H1 (cell line): ENCODE measurements at regions not wholly inside any gene's neighbourhood (a gene's known extent, or its start where the extent isn't known, plus 50 kb on each side); places are given as distances from the start of the nearest gene placed in this dataset.

Source experiments
- CTCF ChIA-PET: fragments of 300-600 bp; sonication (Branson Sonifier 250); formaldehyde crosslinking; loops from one replicate; lab custom pipeline; 2021; ENCODE audit not compliant: partially characterized antibody; lab: Charles Lee
- POLR2A ChIA-PET: fragments of 300-600 bp; sonication (Branson Sonifier 250); formaldehyde crosslinking; loops from one replicate; lab custom pipeline; 2021; ENCODE audit warnings: inconsistent platforms; ENCODE audit not compliant: partially characterized antibody; lab: Charles Lee
- DNase-seq, 2 experiments: peaks; one replicate each; pipeline versions ENCODE4 v3.0.0 to v3.0.0-alpha.2; 2010 to 2022; ENCODE audit warnings: low spot score in 2 of 2, low read depth in 1 of 2, mixed read lengths in 1 of 2
- FAIRE-seq: peaks from 2 replicates; lab custom pipeline; 2011; peaks lifted over from hg19 to GRCh38; lab: Jason Lieb, UNC
- H2AFZ ChIP-seq: 2 replicates; pipeline ENCODE4 v1.8.1; 2012; ENCODE audit warnings: low read length, inconsistent platforms
- H2AK5ac ChIP-seq: 2 replicates; pipeline ENCODE4 v1.6.1; 2013; ENCODE audit warnings: low read depth, low read length
- H2BK120ac ChIP-seq: replicated peaks from 2 replicates; pipeline ENCODE3; 2013; ENCODE audit warnings: low read depth, low read length, inconsistent platforms
- H2BK12ac ChIP-seq: 2 replicates; pipeline ENCODE4 v1.6.1; 2013; ENCODE audit warnings: low read depth, low read length
- H2BK15ac ChIP-seq: 2 replicates; pipeline ENCODE4 v1.6.1; 2013; ENCODE audit warnings: low read length
- H2BK20ac ChIP-seq: 2 replicates; pipeline ENCODE4 v1.6.1; 2013; ENCODE audit warnings: low read length
- H2BK5ac ChIP-seq: 2 replicates; pipeline ENCODE4 v1.6.1; 2013; ENCODE audit warnings: low read depth, low read length
- H3K14ac ChIP-seq: 2 replicates; pipeline ENCODE4 v1.6.1; 2013; ENCODE audit warnings: inconsistent platforms; ENCODE audit not compliant: insufficient read length
- H3K18ac ChIP-seq: 2 replicates; pipeline ENCODE4 v1.6.1; 2013; ENCODE audit warnings: low read length; ENCODE audit errors: extremely low read depth
- H3K23ac ChIP-seq: 2 replicates; pipeline ENCODE4 v1.6.1; 2013; ENCODE audit warnings: inconsistent platforms; ENCODE audit not compliant: insufficient read length
- H3K23me2 ChIP-seq: 2 replicates; pipeline ENCODE4 v1.6.1; 2013; ENCODE audit warnings: low read depth, low read length
- H3K27ac ChIP-seq: 2 replicates; pipeline ENCODE4 v1.6.1; 2011; ENCODE audit warnings: low read depth, low read length, inconsistent platforms
- H3K27me3 ChIP-seq, 4 experiments: replicated peaks in 1 of 4; 1 replicate in 1 of 4; 2 replicates in 3 of 4; pipeline versions ENCODE4 v1.6.1 to v1.8.1; 2011 to 2013; ENCODE audit warnings: low read length in 3 of 4, mild to moderate bottlenecking in 3 of 4, inconsistent platforms in 2 of 4, mixed read lengths in 2 of 4, moderate library complexity in 1 of 4; ENCODE audit not compliant: control insufficient read depth in 3 of 4, insufficient read depth in 3 of 4; ENCODE audit errors: extremely low read depth in 1 of 4
- H3K36me3 ChIP-seq, 4 experiments: 2 replicates each; pipeline versions ENCODE4 v1.6.1 to v1.8.1; 2011 to 2013; ENCODE audit warnings: mild to moderate bottlenecking in 4 of 4, low read length in 3 of 4, moderate library complexity in 2 of 4, control low read depth in 1 of 4, inconsistent platforms in 1 of 4; ENCODE audit not compliant: insufficient read depth in 4 of 4, control insufficient read depth in 2 of 4
- H3K4ac ChIP-seq: replicated peaks from 2 replicates; pipeline ENCODE3; 2013; ENCODE audit warnings: low read length, low read depth, mixed read lengths, inconsistent platforms; ENCODE audit not compliant: insufficient read length
- H3K4me1 ChIP-seq, 4 experiments: replicated peaks in 1 of 4; 1 replicate in 1 of 4; 2 replicates in 3 of 4; pipeline versions ENCODE4 v1.6.1 to v1.8.1; 2011 to 2013; ENCODE audit warnings: low read length in 3 of 4, inconsistent platforms in 2 of 4, mixed read lengths in 1 of 4; ENCODE audit not compliant: insufficient read depth in 4 of 4, control insufficient read depth in 3 of 4
- H3K4me2 ChIP-seq, 2 experiments: 2 replicates each; pipeline versions ENCODE4 v1.6.1 to v1.8.1; 2011 to 2013; ENCODE audit warnings: low read depth in 2 of 2, low read length in 2 of 2, control low read depth in 1 of 2, inconsistent platforms in 1 of 2, mild to moderate bottlenecking in 1 of 2; ENCODE audit not compliant: insufficient read depth in 1 of 2
- H3K4me3 ChIP-seq, 4 experiments: fragments of 200-600, 300-600 bp in 1 of 4; sonication (generic), shearing (Covaris generic), sonication (Bioruptor Twin) in 1 of 4; 2 replicates each; pipeline versions ENCODE4 v1.5.1 to v1.8.1; 2011 to 2016; ENCODE audit warnings: low read length in 4 of 4, low read depth in 3 of 4, control low read depth in 2 of 4, inconsistent platforms in 2 of 4, mild to moderate bottlenecking in 2 of 4, mixed read lengths in 1 of 4, moderate library complexity in 1 of 4; ENCODE audit not compliant: insufficient read depth in 2 of 4; ENCODE audit errors: extremely low read depth in 1 of 4
- H3K56ac ChIP-seq: replicated peaks from 2 replicates; pipeline ENCODE3; 2013; ENCODE audit warnings: low read depth, mild to moderate bottlenecking, mixed read lengths, low read length, inconsistent platforms; ENCODE audit not compliant: insufficient read length
- H3K79me1 ChIP-seq: 2 replicates; pipeline ENCODE4 v1.6.1; 2013; ENCODE audit warnings: low read depth, low read length, control low read depth
- H3K79me2 ChIP-seq, 2 experiments: 2 replicates each; pipeline versions ENCODE4 v1.6.1 to v1.8.1; 2012 to 2013; ENCODE audit warnings: low read length in 2 of 2, mild to moderate bottlenecking in 2 of 2, inconsistent platforms in 1 of 2; ENCODE audit not compliant: insufficient read depth in 2 of 2, control insufficient read depth in 1 of 2
- H3K9ac ChIP-seq, 4 experiments: replicated peaks in 1 of 4; 1 replicate in 1 of 4; 2 replicates in 3 of 4; pipeline versions ENCODE4 v1.6.1 to v1.8.1; 2011 to 2013; ENCODE audit warnings: low read depth in 3 of 4, low read length in 3 of 4, control low read depth in 2 of 4, mild to moderate bottlenecking in 2 of 4, moderate library complexity in 2 of 4, inconsistent platforms in 1 of 4; ENCODE audit errors: extremely low read depth in 1 of 4
- H3K9me3 ChIP-seq, 2 experiments: 2 replicates each; pipeline versions ENCODE4 v1.6.1 to v1.8.1; 2012 to 2013; ENCODE audit warnings: mild to moderate bottlenecking in 2 of 2, moderate library complexity in 2 of 2, control low read depth in 1 of 2, inconsistent platforms in 1 of 2, low read depth in 1 of 2, low read length in 1 of 2, mixed read lengths in 1 of 2; ENCODE audit not compliant: insufficient read depth in 2 of 2
- H4K20me1 ChIP-seq, 2 experiments: replicated peaks in 1 of 2; 2 replicates each; pipeline versions ENCODE3 to v1.8.1; 2011 to 2013; ENCODE audit warnings: inconsistent platforms in 2 of 2, low read length in 2 of 2, mild to moderate bottlenecking in 1 of 2; ENCODE audit not compliant: insufficient read depth in 2 of 2, control insufficient read depth in 1 of 2
- H4K5ac ChIP-seq: 2 replicates; pipeline ENCODE4 v1.6.1; 2013; ENCODE audit warnings: low read length, low read depth, mixed read lengths, inconsistent platforms; ENCODE audit not compliant: insufficient read length
- H4K8ac ChIP-seq: 2 replicates; pipeline ENCODE4 v1.8.0; 2013; ENCODE audit warnings: mild to moderate bottlenecking, moderate library complexity, low read length, inconsistent platforms; ENCODE audit not compliant: insufficient read depth; ENCODE audit errors: extremely low read depth
- H4K91ac ChIP-seq: replicated peaks from 2 replicates; pipeline ENCODE3; 2013; ENCODE audit warnings: low read length, mixed read lengths, inconsistent platforms; ENCODE audit not compliant: insufficient read length
- CBX5 ChIP-seq: fragments of 300-800, 300-1000 bp; sonication (generic); IDR thresholded peaks from 2 replicates; pipeline ENCODE4 v1.7.1; 2016; ENCODE audit warnings: antibody characterized with exemption, low read length, low read depth
- CHD2 ChIP-seq: IDR thresholded peaks from 2 replicates; pipeline ENCODE4 v1.6.1; 2012; ENCODE audit warnings: low read length, improper control_type of control experiment
- FOSL1 ChIP-seq: IDR thresholded peaks from 2 replicates; pipeline ENCODE4 v1.6.1; 2011; ENCODE audit warnings: mild to moderate bottlenecking, low read depth, low read length, moderate library complexity; ENCODE audit not compliant: insufficient read depth
- JUND ChIP-seq: IDR thresholded peaks from 2 replicates; pipeline ENCODE4 v1.6.1; 2011; ENCODE audit warnings: mild to moderate bottlenecking, improper control_type of control experiment, low read length
- KDM5A ChIP-seq: fragments of 200-600 bp; IDR thresholded peaks from 2 replicates; pipeline ENCODE4 v1.7.1; 2012; ENCODE audit warnings: mild to moderate bottlenecking, low read length, inconsistent platforms, mixed read lengths
- MAFK ChIP-seq: IDR thresholded peaks from 2 replicates; pipeline ENCODE4 v1.6.1; 2012; ENCODE audit warnings: low read depth, mild to moderate bottlenecking, improper control_type of control experiment, low read length
- NANOG ChIP-seq: IDR thresholded peaks from 2 replicates; pipeline ENCODE4 v1.6.1; 2011; ENCODE audit warnings: low read length, low read depth, mild to moderate bottlenecking, inconsistent platforms; ENCODE audit not compliant: insufficient read depth, poor library complexity, severe bottlenecking
- PHF8 ChIP-seq: fragments of 200-600 bp; sonication (generic); conservative IDR thresholded peaks from 2 replicates; pipeline ENCODE4 v1.7.1; 2012; ENCODE audit warnings: low read depth, mild to moderate bottlenecking, inconsistent platforms, low read length, moderate library complexity
- RBBP5 ChIP-seq: IDR thresholded peaks from 2 replicates; pipeline ENCODE4 v1.7.1; 2012; ENCODE audit warnings: low read depth, mild to moderate bottlenecking, inconsistent platforms, low read length, moderate library complexity, borderline replicate concordance
- SIX5 ChIP-seq: IDR thresholded peaks from 2 replicates; pipeline ENCODE4 v1.6.1; 2011; ENCODE audit warnings: mild to moderate bottlenecking, low read depth, low read length
- WGBS, 2 experiments: shearing (Covaris generic) in 1 of 2; methylation state at CpG; one replicate each; pipeline versions ENCODE4 v1.1.6 to v1.1.7; 2013 to 2015; ENCODE audit warnings: low lambda C conversion rate in 2 of 2, mixed read lengths in 2 of 2, inconsistent platforms in 1 of 2, low coverage in 1 of 2, missing lambda C conversion rate in 1 of 2; ENCODE audit not compliant: insufficient replicate concordance in 2 of 2, insufficient coverage in 1 of 2, insufficient read length in 1 of 2; ENCODE audit errors: extremely low coverage in 1 of 2, missing lambda C conversion rate in 1 of 2; 5-methylcytosine and 5-hydroxymethylcytosine counted together
- TF ChIP-seq, protein P1 (sequence below): IDR thresholded peaks from 2 replicates; pipeline ENCODE4 v1.6.1; 2012; ENCODE audit warnings: low read length, inconsistent platforms

DNA sequence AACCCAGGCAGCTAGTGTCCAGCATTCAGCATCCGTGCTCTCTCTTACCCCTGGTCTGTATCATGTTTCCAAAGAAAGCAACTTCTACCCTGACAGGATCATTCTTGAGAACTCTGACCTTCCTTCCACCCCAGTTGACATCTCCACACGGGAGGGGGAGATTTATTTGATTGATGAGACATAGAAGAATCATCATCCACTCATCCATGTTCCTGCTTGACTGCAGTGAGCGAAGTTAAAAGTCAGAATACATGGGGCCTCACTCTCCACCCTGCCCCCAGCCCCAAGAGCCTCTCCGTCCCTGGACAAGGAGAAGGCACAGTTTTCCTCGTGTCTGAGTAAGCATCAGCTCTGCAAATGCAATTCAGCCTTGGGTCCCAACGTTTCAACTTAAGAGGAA is 356.0 kb upstream of the TNP1 start:
- H3K14ac ChIP-seq, result no peak overlapping the region
- H3K9ac ChIP-seq, result no peak overlapping the region
- H3K56ac ChIP-seq, result no peak overlapping the region
- no peak overlapping the region for H4K8ac ChIP-seq
- ChIA-PET POLR2A (interaction anchor here (1.6 kb wide), 1 partner anchor 9 kb away, joined by 3 read pairs; no protein-coding TSS in a partner anchor), CTCF (interaction anchor here (0.6 kb wide), 1 partner anchor 94 kb away, joined by 3 read pairs; no protein-coding TSS in a partner anchor)
- no peaks in the 10 kb centered on the region for H3K9me3 ChIP-seq
- H3K18ac ChIP-seq, result no peak overlapping the region
- H3K79me2 ChIP-seq, result no peaks in the 10 kb centered on the region
- no peak overlapping the region for H4K91ac ChIP-seq
- H2AK5ac ChIP-seq, result no peak overlapping the region
- H2BK12ac ChIP-seq, result no peak overlapping the region
- no peak overlapping the region for H2AFZ ChIP-seq
- H4K20me1 ChIP-seq, result no peaks in the 10 kb centered on the region
- H3K4me2 ChIP-seq, result no peak overlapping the region
- no peaks in the 10 kb centered on the region for H3K4me1 ChIP-seq
- no peak overlapping the region for H2BK15ac ChIP-seq
- H4K5ac ChIP-seq, result no peak overlapping the region
- no peaks in the 10 kb centered on the region for H3K27me3 ChIP-seq
- no peak overlapping the region for H3K23ac ChIP-seq
- H3K4me3 ChIP-seq, result no peak overlapping the region
- no peak overlapping the region for H2BK120ac ChIP-seq
- H3K4ac ChIP-seq, result no peak overlapping the region
- H3K79me1 ChIP-seq, result no peaks in the 10 kb centered on the region
- H2BK20ac ChIP-seq, result no peak overlapping the region
- no peaks in the 10 kb centered on the region for H3K36me3 ChIP-seq
- 88% methylated on average over 6 of the region's 6 CpGs; no CpG with 5 or more reads in 1 of the 2 experiments for WGBS, 2 experiments
- no peak for DNase-seq
- no peaks in the 10 kb centered on the region for H3K23me2 ChIP-seq
- no peak for FAIRE-seq
- H3K27ac ChIP-seq, result no peak overlapping the region
- H2BK5ac ChIP-seq, result no peak overlapping the region
- no peak for TF ChIP-seq JUND
- TF ChIP-seq NANOG, result no peak
- no peak for TF ChIP-seq CBX5
- TF ChIP-seq KDM5A, result no peak
- no peak for TF ChIP-seq MAFK
- TF ChIP-seq PHF8, result no peak
- no peak for TF ChIP-seq SIX5
- no peak for TF ChIP-seq FOSL1
- TF ChIP-seq CHD2, result no peak
- no peak for TF ChIP-seq RBBP5
- TF ChIP-seq, protein P1, sequence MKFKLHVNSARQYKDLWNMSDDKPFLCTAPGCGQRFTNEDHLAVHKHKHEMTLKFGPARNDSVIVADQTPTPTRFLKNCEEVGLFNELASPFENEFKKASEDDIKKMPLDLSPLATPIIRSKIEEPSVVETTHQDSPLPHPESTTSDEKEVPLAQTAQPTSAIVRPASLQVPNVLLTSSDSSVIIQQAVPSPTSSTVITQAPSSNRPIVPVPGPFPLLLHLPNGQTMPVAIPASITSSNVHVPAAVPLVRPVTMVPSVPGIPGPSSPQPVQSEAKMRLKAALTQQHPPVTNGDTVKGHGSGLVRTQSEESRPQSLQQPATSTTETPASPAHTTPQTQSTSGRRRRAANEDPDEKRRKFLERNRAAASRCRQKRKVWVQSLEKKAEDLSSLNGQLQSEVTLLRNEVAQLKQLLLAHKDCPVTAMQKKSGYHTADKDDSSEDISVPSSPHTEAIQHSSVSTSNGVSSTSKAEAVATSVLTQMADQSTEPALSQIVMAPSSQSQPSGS, result no peak
